ENCODE measurements at regions not wholly inside any gene's neighbourhood (a gene's known extent, or its start where the extent isn't known, plus 50 kb on each side); places are given as distances from the start of the nearest gene placed in this dataset.

DNA sequence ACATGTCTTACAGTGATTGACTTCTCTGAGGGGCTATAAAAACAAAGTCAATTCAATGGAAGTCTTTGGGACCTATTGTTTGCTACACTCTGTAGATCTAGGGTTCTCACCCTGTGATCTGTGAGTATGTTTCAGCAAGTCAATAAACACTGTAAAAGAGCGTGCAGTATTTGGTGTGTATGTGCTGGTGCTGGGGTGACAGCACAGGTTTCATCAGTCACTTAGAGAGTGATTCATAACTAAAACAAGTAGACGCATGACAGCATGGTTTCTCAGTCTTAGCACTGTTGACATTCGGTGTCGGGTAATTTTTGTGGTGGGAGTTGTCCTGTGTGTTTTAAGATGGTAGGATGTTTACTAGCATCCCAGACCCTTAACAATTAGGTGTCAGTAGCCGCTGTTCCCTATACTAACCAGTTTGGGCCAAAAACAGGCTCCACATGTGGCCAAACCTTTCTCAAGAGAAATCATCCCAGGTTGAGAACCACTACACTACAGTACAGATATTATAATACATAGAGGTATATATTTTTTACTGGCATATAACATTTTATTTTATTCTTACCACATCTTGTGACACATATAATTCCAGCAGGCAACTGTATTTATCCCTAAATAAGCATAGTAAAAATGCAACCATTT lies 411.8 kb downstream of the ARL4A start:
- no peak for TF ChIP-seq CTCF (IDR thresholded peaks at IDR 0.05)

DNA sequence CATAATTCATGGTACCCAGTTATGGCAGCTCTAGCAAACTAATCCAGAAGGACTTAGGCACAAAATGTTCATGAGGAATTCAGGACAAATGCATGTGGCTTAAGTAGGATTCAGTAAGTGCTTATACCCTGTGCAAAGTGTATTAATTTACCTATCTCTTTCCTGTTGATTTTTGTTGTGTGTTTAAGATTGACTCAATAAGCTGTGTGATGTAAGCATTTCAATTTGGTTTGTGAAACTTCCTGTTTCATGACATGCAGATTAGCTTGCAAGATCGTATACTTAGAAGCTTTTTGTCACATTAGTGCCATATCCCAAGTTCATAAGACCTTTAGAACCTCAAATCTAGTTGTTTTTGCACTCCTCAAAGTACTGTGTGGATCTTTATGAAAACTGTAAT lies 416.7 kb downstream of the ARL4A start:
- TF ChIP-seq CTCF (IDR thresholded peaks at IDR 0.05): no peak

DNA sequence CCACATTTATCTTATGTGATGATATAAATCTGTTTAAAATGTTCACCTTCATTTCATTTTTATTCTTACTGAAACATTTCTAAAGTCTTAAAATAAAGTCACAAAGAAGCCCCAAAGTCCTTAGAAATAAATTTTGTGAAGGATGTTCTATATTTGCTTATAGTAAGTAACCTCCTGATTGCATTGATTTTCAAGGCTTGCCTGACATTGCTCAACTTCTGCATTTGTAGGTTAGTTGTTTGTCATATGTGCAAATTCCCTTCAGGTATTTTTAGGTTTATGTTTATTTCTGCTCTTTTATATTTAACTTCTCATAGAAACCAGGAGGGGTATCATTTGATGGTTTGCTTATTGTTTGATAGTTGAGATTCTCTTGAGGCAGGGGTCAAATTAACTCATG lies 417.8 kb downstream of the ARL4A start:
- no peak for TF ChIP-seq CTCF (IDR thresholded peaks at IDR 0.05)

DNA sequence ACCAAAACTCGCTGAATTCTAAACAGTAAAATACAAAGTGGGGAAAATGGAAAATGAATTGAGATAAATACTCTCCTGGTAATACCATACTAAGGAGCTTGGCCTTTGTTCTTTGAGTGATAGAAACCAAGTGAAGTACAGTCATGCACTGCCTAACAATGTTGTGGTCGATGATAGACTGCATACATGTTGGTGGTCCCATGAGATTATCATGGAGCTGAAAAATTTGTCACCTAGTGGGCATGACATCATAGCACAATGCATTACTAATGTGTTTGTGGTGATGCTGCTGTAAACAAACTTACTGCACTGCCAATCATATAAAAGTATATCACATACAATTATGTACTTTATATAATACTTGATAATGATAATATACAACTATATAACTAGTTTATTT lies 419.1 kb downstream of the ARL4A start:
- no peak for TF ChIP-seq CTCF (IDR thresholded peaks at IDR 0.05)

GRCh38 chr7:13107291-13107690 lies 419.9 kb downstream of the ARL4A start:
- no peak for TF ChIP-seq CTCF (IDR thresholded peaks at IDR 0.05)

GRCh38 chr7:13108061-13108460 lies 420.6 kb downstream of the ARL4A start:
- TF ChIP-seq CTCF (IDR thresholded peaks at IDR 0.05): no peak

- TF ChIP-seq CTCF (IDR thresholded peaks at IDR 0.05): no peak
Observed at GRCh38 chr7:13109201-13109600, 421.8 kb downstream of the ARL4A start.

DNA sequence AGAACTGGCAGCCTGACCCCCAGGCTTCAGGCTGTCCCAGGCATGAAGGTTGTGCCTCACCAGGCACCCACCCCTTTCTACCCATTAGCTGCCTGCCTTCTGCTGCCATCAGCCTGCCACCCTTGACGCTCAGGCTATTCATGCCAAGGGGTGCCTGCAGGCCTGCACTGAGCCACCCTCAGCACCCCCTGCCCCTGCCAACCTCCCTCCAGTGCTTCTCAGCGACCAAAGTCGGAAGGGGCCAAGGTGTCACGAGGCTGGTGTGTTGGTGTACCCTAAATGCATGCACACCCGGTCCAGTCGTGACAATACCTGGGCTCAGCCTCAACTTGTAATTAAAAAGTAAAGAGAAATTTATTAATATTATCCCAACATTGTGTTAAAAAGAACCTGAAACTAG lies 422.7 kb downstream of the ARL4A start:
- no peak for TF ChIP-seq CTCF (IDR thresholded peaks at IDR 0.05)

Measured in LNCAP (cell line).